ENCODE measurements at regions not wholly inside any gene's neighbourhood (a gene's known extent, or its start where the extent isn't known, plus 50 kb on each side); places are given as distances from the start of the nearest gene placed in this dataset.
"Not testable (repeated sequence)": the region's sequence is repeated elsewhere in the genome, so short reads cannot be mapped to it uniquely, and the experiment has no call there.

DNA sequence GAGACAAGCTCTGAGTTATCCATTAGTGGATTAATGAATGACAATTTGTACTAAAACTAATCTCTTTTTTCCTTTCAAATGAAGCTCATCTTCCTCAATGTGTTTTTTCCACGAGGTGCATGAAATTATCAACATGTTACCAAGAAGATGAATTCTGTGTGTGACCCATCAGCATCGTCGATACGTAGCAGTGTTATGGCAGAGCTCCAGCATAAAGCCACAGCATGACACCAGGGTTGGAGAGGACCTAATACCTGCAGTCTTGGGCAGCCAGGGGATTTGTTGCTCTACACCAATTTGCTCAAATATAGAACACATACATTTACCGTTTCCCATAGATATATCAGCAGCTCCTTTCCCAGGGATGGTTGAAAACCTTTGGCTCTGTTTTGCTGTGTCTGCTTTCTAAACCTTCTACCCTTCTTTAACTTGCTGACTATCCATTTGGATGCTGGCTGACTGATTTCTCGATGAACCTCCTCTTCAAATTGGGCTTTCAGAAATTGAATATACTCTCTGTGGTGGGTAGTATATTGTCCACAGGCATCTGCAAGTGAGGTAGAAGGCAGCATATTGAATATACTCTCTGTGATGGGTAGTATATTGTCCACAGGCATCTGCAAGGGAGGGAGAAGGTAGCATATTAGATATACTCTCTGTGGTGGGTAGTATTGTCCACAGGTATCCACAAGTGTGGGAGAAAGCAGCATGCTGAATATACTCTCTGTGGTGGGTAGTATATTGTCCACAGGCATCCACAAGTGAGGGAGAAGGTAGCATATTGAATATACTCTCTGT, 787.4 kb upstream of the TPTE start:
- CTCF ChIA-PET; H3K9me3 ChIP-seq (ENCODE audit: control insufficient read depth, insufficient read depth, low read depth, low read length): not testable (repeated sequence)

GRCh38 chr21:9735421-9735961, 785.9 kb upstream of the TPTE start:
- CTCF ChIA-PET, result no interaction called here
- H3K9me3 ChIP-seq (ENCODE audit: control insufficient read depth, insufficient read depth, low read depth, low read length), result no peaks in the 10 kb centered on the region
- H3K36me3 ChIP-seq (ENCODE audit: control insufficient read depth in 2 of 2, insufficient read depth in 1 of 2, low read length in 2 of 2), result no peaks in the 10 kb centered on the region
- no peak for TF ChIP-seq ZNF211 (tag by site-specific recombination; IDR thresholded peaks at IDR 0.05; ENCODE audit: low read depth)
- no peak for TF ChIP-seq ZNF341 (tag by site-specific recombination; IDR thresholded peaks at IDR 0.05; ENCODE audit: low read depth)
- TF ChIP-seq RBAK (tag by site-specific recombination; IDR thresholded peaks at IDR 0.05), result no peak
- no peak for TF ChIP-seq ZEB2 (tag by site-specific recombination; IDR thresholded peaks at IDR 0.05)
- TF ChIP-seq REST (tag by site-specific recombination; IDR thresholded peaks at IDR 0.05), result no peak
- TF ChIP-seq TSHZ1 (tag by site-specific recombination; IDR thresholded peaks at IDR 0.05; ENCODE audit: borderline replicate concordance), result no peak
- no peak for TF ChIP-seq ZNF221 (tag by site-specific recombination; IDR thresholded peaks at IDR 0.05; ENCODE audit: borderline replicate concordance)
- no peak for TF ChIP-seq ZNF248 (tag by site-specific recombination; IDR thresholded peaks at IDR 0.05)
- TF ChIP-seq, protein P1, sequence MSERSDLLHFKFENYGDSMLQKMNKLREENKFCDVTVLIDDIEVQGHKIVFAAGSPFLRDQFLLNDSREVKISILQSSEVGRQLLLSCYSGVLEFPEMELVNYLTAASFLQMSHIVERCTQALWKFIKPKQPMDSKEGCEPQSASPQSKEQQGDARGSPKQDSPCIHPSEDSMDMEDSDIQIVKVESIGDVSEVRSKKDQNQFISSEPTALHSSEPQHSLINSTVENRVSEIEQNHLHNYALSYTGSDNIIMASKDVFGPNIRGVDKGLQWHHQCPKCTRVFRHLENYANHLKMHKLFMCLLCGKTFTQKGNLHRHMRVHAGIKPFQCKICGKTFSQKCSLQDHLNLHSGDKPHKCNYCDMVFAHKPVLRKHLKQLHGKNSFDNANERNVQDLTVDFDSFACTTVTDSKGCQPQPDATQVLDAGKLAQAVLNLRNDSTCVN (tag by site-specific recombination; optimal IDR thresholded peaks at IDR 0.05), result no peak
- no peak for TF ChIP-seq OSR2 (tag by site-specific recombination; IDR thresholded peaks at IDR 0.05)
- no peak overlapping the region for H3K4me3 ChIP-seq (ENCODE audit: low read depth, low read length)
- no peaks in the 10 kb centered on the region for H3K4me1 ChIP-seq (ENCODE audit: control insufficient read depth, insufficient read depth, low read length)
- POLR2A ChIA-PET, result no interaction called here
- no peak overlapping the region for H3K27ac ChIP-seq (ENCODE audit: extremely low read depth, low read depth, low read length)

More for the DNA sequence above, 787.4 kb upstream of the TPTE start:
- H3K27ac ChIP-seq (ENCODE audit: extremely low read depth, low read depth, low read length); H3K36me3 ChIP-seq (ENCODE audit: control insufficient read depth in 2 of 2, insufficient read depth in 1 of 2, low read length in 2 of 2); H3K4me3 ChIP-seq (ENCODE audit: low read depth, low read length); POLR2A ChIA-PET; H3K4me1 ChIP-seq (ENCODE audit: control insufficient read depth, insufficient read depth, low read length): not testable (repeated sequence)

GRCh38 chr21:9737301-9737700, 784.1 kb upstream of the TPTE start:
- CTCF ChIA-PET; H3K9me3 ChIP-seq (ENCODE audit: control insufficient read depth, insufficient read depth, low read depth, low read length); H3K4me1 ChIP-seq (ENCODE audit: control insufficient read depth, insufficient read depth, low read length); H3K4me3 ChIP-seq (ENCODE audit: low read depth, low read length); H3K36me3 ChIP-seq (ENCODE audit: control insufficient read depth in 2 of 2, insufficient read depth in 1 of 2, low read length in 2 of 2); H3K27ac ChIP-seq (ENCODE audit: extremely low read depth, low read depth, low read length); POLR2A ChIA-PET: not testable (repeated sequence)

DNA sequence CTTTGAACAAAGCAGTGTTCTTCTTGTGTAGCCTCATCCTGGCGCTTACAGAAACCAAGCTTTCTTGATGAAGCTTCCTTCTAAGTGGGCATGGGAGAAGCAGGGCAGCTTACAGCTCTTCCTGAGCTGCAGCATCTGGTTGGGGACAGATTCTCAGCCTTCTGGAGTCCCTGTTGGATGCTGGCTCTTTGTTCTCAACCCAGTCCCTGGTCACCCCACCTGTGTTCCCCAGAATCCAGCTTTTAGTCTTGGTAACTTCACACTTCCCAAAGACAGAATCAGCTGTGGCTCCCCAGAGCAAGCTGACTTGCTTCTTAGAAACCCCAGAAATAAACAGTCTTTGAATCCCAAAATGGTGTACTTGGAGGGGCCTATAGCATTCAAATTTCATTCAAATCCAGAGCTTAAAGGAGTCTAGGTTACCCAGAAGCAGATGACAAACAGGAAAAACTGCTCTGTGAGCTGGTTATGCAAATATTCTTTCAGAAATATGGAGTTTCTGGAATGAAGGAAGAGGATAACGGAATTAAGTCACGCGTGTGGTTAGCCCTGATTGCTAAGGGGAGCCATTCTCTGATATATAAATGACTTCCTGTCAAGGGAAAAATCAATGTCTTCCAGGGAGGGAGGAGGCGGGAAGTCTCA, 783.4 kb upstream of the TPTE start:
- H3K36me3 ChIP-seq (ENCODE audit: control insufficient read depth in 2 of 2, insufficient read depth in 1 of 2, low read length in 2 of 2); H3K9me3 ChIP-seq (ENCODE audit: control insufficient read depth, insufficient read depth, low read depth, low read length); CTCF ChIA-PET; H3K4me3 ChIP-seq (ENCODE audit: low read depth, low read length); H3K4me1 ChIP-seq (ENCODE audit: control insufficient read depth, insufficient read depth, low read length); POLR2A ChIA-PET; H3K27ac ChIP-seq (ENCODE audit: extremely low read depth, low read depth, low read length): not testable (repeated sequence)
